ENCODE measurements at regions not wholly inside any gene's neighbourhood (a gene's known extent, or its start where the extent isn't known, plus 50 kb on each side); places are given as distances from the start of the nearest gene placed in this dataset.

DNA sequence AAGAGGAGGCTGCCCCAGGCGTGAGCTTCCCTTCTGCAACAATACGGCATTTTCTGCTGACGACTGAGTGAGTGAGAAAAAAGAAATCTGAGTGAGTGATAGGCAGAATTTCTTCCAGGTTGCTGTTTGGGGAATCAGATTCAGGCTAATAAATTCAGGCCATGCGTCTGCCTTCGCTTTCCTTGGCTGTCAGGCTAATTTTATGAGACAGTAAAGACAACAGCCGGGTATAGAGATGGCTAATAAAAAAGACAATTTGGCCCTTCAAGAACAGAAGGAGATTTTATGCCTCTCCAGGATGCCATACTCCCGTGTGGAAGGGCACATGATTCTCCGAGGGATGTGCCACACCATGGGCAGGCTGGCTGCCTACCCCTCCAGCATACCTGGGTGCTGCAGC lies 145.9 kb upstream of the UBL3 start:
- DNase-seq (ENCODE audit: low read depth) = no peak

- no peak for DNase-seq (ENCODE audit: low read depth)
Measured at GRCh38 chr13:29994911-29995595, 144.6 kb upstream of the UBL3 start.

GRCh38 chr13:29993716-29994488 lies 143.5 kb upstream of the UBL3 start:
- DNase-seq (ENCODE audit: low read depth) = peak; percentile 30

GRCh38 chr13:29993196-29993595 lies 142.8 kb upstream of the UBL3 start:
- DNase-seq (ENCODE audit: low read depth) = no peak

DNA sequence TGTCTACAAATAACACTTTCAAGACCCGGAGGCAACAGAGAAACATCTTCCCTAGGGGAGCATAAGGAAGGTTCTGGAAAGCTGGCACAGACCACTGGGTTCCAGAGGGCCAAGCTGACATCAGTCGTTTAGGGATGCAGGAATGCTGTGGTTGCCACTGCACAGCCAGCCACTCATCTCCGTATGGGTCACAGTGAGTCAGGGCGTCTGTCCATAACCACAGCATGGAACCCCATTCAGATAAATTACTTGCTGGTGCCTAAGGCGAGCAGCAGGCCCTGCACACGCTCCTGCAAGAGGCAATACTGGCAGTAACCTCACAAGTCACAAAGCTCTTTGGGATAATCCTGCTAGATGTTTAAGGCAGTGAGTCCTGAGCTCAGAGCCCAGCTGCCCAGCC lies 140.9 kb upstream of the UBL3 start:
- peak; percentile 78 for DNase-seq (ENCODE audit: low read depth)

DNA sequence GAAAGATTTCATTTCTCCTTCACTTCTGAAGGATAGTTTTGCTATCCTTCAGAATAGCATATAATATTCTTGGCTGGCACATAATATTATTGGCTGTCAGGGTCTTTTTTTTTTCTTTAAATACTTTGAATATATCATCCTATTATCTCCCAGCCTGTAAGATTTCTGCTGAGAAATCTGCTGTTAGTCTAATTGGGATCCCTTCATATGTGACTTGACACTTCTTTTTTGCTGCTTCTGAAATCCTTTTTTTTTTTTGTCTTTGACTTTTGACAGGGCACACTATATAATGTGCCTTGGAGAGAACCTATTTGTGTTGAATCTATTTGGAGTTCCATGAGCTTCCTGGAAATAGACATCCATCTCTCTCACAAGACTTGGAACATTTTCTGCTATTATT lies 136.9 kb upstream of the UBL3 start:
- no peak for DNase-seq (ENCODE audit: low read depth)

DNA sequence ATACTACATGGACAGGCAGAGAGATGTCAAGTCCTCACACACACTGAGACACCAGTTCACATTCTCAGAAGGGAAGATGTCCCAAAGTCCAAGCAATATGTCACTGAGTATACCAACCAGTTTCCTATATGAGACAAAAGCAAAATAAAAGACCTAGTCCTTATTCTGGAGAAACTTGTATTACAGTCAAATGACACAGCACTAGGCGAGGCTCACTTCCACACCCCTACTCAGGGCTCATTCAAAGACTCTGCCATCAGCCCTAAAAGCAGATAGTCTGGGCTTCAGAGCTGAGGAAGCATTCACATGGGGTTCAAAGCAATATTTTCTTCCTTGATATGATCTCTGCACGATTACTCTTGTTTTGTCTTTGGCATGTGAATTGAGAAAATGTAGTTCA lies 129.9 kb upstream of the UBL3 start:
- no peak for DNase-seq (ENCODE audit: low read depth)

- no peak for DNase-seq (ENCODE audit: low read depth)
Measured at GRCh38 chr13:29978211-29978610, 127.8 kb upstream of the UBL3 start.

DNA sequence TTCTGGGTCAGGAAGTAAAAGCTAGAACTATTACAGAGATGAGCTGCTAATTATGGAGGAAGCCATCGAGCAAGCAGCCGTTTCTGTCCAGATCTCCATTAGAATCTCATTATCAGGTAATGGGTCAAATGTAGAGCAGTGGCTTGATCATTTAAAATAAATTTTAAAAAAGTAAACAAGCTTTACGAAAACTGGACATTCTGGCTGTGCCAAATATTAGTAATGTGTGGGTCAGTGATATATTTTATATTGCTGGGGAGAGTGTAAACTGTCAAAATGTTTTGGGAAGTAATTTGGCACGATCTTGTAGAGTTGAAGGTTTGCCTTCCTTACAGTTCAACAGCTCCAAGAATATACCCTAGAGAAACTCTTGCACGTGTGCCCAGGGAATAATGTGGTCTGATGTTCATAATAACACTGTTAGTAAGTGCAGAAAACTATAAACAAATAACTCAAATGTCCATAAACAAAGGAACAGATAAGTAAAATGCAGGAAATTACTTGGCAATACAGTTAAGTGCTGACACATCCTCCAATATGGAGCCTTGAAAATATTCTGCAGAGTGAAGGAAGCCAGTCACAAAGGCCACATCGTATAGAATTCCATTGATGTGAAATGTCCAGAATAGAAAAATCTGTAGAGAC lies 127.2 kb upstream of the UBL3 start:
- DNase-seq (ENCODE audit: low read depth) = no peak

GRCh38 chr13:29976535-29976934 lies 126.1 kb upstream of the UBL3 start:
- DNase-seq (ENCODE audit: low read depth) = no peak

DNA sequence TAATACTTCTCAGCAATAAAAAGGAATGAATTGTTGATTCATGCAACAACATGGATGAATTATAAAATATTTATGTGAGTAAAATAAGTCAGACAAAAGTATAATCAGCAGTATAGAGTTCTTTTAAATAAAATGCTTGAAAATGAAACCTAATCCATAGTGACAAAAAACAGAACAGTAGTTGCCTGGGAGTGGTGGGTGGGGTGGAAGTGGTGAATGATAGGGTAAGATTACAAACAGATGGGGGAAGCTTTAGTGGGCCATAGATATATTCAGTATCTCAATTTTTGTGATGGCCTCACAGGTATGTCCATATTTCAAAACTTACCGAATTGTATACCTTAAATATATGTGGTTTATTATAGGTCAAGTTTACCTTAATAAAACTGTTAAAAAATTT lies 124.9 kb upstream of the UBL3 start:
- DNase-seq (ENCODE audit: low read depth) = no peak

GRCh38 chr13:29969286-29969685 lies 118.9 kb upstream of the UBL3 start:
- DNase-seq (ENCODE audit: low read depth) = peak; percentile 18

DNA sequence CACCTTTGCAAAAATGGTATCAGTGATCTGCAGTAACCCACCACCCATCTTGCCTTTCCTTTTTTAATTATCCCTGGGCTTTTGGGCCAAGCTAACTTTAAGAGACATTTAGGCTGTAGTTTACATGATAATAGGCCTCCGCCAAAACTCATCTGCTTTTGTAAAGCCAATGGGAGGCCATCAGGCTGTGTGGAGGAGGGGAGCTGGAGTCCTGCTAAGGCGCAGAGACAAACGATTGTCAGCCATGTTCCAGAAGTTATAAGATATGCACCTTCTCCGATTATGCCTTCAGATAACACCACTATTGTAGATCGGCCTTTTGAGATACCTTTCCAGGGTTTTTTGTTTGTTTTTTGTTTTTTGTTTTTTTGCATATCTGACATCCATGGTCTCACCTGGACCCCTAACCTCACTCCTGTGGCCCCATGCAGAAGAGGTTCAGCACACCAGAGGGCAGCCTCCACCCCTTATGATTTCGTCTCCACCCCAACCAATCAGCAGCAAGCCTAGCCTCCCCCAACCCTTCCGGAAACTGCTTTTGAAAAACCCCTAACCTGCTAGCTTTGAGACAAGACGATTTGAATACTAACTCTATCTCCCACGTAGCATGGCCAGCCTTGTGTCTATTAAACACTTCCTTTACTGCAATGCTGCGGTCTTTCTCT lies 113.9 kb upstream of the UBL3 start:
- DNase-seq (ENCODE audit: low read depth) = no peak

DNA sequence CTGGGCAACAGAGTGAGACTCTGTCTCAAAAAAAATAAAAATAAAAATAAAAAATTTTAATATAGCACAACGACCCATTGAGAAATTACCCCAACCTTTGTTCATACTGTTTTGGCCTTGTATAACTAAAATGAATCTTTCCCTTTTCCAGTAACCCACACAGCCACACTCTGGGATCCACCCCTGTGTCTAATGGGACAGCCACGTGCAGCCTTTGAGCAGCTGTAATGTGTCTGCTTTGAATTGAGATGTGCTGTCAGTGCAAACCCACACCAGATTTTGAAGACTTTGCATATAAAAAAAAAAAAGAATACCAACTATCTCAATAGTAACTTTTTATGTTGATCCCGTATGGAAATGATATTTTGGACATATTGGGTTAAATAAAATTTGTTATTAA lies 112.7 kb upstream of the UBL3 start:
- DNase-seq (ENCODE audit: low read depth) = no peak

- no peak for DNase-seq (ENCODE audit: low read depth)
Measured at GRCh38 chr13:29961036-29961670, 110.7 kb upstream of the UBL3 start.

DNA sequence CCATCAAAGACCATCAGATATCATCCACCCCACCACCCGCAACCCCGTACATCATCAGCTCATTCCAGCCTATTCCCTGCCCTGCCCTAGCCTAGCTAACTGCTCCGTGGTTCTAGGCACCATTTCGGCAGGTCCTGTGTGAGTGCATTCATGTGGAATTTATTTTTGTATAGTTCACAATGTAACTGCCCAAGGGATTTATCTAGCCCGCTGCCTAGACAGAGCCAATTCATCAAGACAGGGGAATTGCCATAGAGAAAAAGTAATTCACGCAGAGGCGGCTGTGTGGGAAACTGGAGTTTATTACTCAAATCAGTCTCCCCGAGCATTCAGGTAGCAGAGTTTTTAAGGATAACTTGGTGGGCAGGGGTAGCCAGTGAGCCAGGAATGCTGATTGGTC lies 109.2 kb upstream of the UBL3 start:
- DNase-seq (ENCODE audit: low read depth) = no peak

- DNase-seq (ENCODE audit: low read depth) = no peak
Measured at GRCh38 chr13:29959086-29959485, 108.7 kb upstream of the UBL3 start.

- no peak for DNase-seq (ENCODE audit: low read depth)
Measured at GRCh38 chr13:29958476-29958875, 108.1 kb upstream of the UBL3 start.

GRCh38 chr13:29957320-29957719 lies 106.9 kb upstream of the UBL3 start:
- DNase-seq (ENCODE audit: low read depth) = no peak

DNA sequence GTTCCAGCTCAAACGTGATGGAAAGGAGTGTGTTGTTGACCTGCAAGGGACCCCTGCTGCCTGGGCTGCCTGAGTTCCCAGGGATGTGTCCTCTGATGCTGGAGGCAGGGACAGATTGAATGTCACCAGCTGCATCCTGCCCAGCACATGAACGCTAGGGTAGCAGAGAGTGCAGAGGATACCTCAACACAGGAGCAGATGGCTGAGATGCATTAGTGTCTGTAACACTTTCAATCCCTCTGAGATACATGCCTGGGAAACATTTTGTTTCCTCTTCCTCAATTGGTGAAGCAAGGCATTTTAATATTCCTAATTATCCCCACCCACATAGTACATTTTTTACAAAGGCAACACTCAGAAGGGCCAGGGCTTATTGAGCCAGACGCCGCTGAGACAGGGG lies 106.4 kb upstream of the UBL3 start:
- DNase-seq (ENCODE audit: low read depth) = no peak

GRCh38 chr13:29955137-29955650 lies 104.8 kb upstream of the UBL3 start:
- DNase-seq (ENCODE audit: low read depth) = no peak
